ENCODE measurements at regions not wholly inside any gene's neighbourhood (a gene's known extent, or its start where the extent isn't known, plus 50 kb on each side); places are given as distances from the start of the nearest gene placed in this dataset.
A peak's percentile ranks its signal among the peaks of the same experiment; 100 is the strongest.

- no peak for TF ChIP-seq CTCF (IDR thresholded peaks at IDR 0.05)
Measured at GRCh38 chr6:103139377-103139776, 1720.3 kb downstream of the HACE1 start.

GRCh38 chr6:103124471-103124870 lies 1731.0 kb downstream of the GRIK2 start:
- TF ChIP-seq CTCF (IDR thresholded peaks at IDR 0.05), result no peak
- H3K27me3 Mint-ChIP-seq (ENCODE audit: low read depth), result no peaks in the 10 kb centered on the region
- no peaks in the 10 kb centered on the region for H3K9me3 Mint-ChIP-seq (ENCODE audit: low read depth)
- DNase-seq (ENCODE audit: low spot score), result no peak
- H3K27ac Mint-ChIP-seq (ENCODE audit: unreplicated experiment), result no peak overlapping the region
- H3K36me3 Mint-ChIP-seq (ENCODE audit: low read depth), result no peaks in the 10 kb centered on the region
- no peak overlapping the region for H3K4me3 Mint-ChIP-seq (ENCODE audit: unreplicated experiment)
- peaks cover 3% of the 10 kb centered on the region for H3K4me1 Mint-ChIP-seq (ENCODE audit: low read depth)

More at GRCh38 chr6:103139377-103139776, 1720.3 kb downstream of the HACE1 start:
- H3K36me3 Mint-ChIP-seq (ENCODE audit: low read depth), result no peaks in the 10 kb centered on the region
- H3K9me3 Mint-ChIP-seq (ENCODE audit: low read depth), result peaks cover 3% of the 10 kb centered on the region
- H3K27me3 Mint-ChIP-seq (ENCODE audit: low read depth), result peaks cover 4% of the 10 kb centered on the region
- no peak overlapping the region for H3K27ac Mint-ChIP-seq (ENCODE audit: unreplicated experiment)
- peak; percentile 55 for DNase-seq (ENCODE audit: low spot score)
- H3K4me3 Mint-ChIP-seq (ENCODE audit: unreplicated experiment), result no peak overlapping the region
- H3K4me1 Mint-ChIP-seq (ENCODE audit: low read depth), result no peaks in the 10 kb centered on the region

- Mint-ChIP-seq H3K27ac (ENCODE audit: unreplicated experiment) (no peak overlapping the region), H3K9me3 (ENCODE audit: low read depth) (no peaks in the 10 kb centered on the region), H3K4me3 (ENCODE audit: unreplicated experiment) (no peak overlapping the region), H3K27me3 (ENCODE audit: low read depth) (no peaks in the 10 kb centered on the region), H3K36me3 (ENCODE audit: low read depth) (no peaks in the 10 kb centered on the region), H3K4me1 (ENCODE audit: low read depth) (peaks cover 3% of the 10 kb centered on the region)
- peak; percentile 85 for TF ChIP-seq CTCF (IDR thresholded peaks at IDR 0.05)
- peak; percentile 68 for DNase-seq (ENCODE audit: low spot score)
Measured at GRCh38 chr6:103122766-103123601, 1729.5 kb downstream of the GRIK2 start.

- Mint-ChIP-seq H3K9me3 (ENCODE audit: low read depth) (peaks cover 4% of the 10 kb centered on the region), H3K27ac (ENCODE audit: unreplicated experiment) (no peak overlapping the region), H3K4me1 (ENCODE audit: low read depth) (peaks cover 3% of the 10 kb centered on the region), H3K27me3 (ENCODE audit: low read depth) (no peaks in the 10 kb centered on the region), H3K4me3 (ENCODE audit: unreplicated experiment) (no peak overlapping the region), H3K36me3 (ENCODE audit: low read depth) (no peaks in the 10 kb centered on the region)
- TF ChIP-seq CTCF (IDR thresholded peaks at IDR 0.05), result no peak
- DNase-seq (ENCODE audit: low spot score), result no peak
Measured at GRCh38 chr6:103119056-103119455, 1725.5 kb downstream of the GRIK2 start.

GRCh38 chr6:103114582-103114981 lies 1721.1 kb downstream of the GRIK2 start:
- H3K36me3 Mint-ChIP-seq (ENCODE audit: low read depth), result no peaks in the 10 kb centered on the region
- peaks cover 11% of the 10 kb centered on the region for H3K9me3 Mint-ChIP-seq (ENCODE audit: low read depth)
- no peaks in the 10 kb centered on the region for H3K4me1 Mint-ChIP-seq (ENCODE audit: low read depth)
- no peaks in the 10 kb centered on the region for H3K27me3 Mint-ChIP-seq (ENCODE audit: low read depth)
- TF ChIP-seq CTCF (IDR thresholded peaks at IDR 0.05), result no peak
- no peak overlapping the region for H3K4me3 Mint-ChIP-seq (ENCODE audit: unreplicated experiment)
- H3K27ac Mint-ChIP-seq (ENCODE audit: unreplicated experiment), result no peak overlapping the region
- DNase-seq (ENCODE audit: low spot score), result no peak
